GM12865 (cell line): ENCODE measurements at regions not wholly inside any gene's neighbourhood (a gene's known extent, or its start where the extent isn't known, plus 50 kb on each side); places are given as distances from the start of the nearest gene placed in this dataset.

Experiments
- DNase-seq: peaks from one replicate; pipeline ENCODE4 v3.0.0; 2010; ENCODE audit warnings: low read depth
- H3K4me3 ChIP-seq: 2 replicates; pipeline ENCODE4 v1.5.1; 2011; ENCODE audit warnings: mild to moderate bottlenecking, low read depth, low read length, control low read depth
- TF ChIP-seq, protein P1 (sequence below): IDR thresholded peaks from 2 replicates; pipeline ENCODE4 v1.5.1; 2011; ENCODE audit warnings: low read length, control low read depth, low read depth, inconsistent platforms; ENCODE audit not compliant: insufficient read depth; ENCODE audit errors: missing control alignments

DNA sequence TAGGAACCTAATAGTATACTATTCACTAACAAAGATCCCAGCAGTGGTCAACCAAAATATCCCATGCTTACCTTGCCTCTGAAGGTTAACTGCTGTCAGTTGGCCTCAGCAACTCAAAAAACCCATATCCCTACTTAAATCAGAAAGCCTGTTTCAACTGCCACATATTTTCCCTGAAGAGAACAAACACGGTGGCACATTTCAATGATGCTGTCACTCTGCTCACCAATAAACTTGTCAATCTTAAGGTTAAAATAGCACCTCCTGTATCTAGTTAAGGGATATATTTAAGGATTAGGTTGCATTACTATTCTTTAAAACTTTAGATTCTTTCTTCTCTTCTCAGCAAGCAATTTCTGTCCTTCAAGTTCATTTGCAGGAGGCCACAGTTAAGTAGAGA is 986.9 kb downstream of the CDH18 start:
- no peak for DNase-seq
- H3K4me3 ChIP-seq, result no peak overlapping the region
- TF ChIP-seq, protein P1, sequence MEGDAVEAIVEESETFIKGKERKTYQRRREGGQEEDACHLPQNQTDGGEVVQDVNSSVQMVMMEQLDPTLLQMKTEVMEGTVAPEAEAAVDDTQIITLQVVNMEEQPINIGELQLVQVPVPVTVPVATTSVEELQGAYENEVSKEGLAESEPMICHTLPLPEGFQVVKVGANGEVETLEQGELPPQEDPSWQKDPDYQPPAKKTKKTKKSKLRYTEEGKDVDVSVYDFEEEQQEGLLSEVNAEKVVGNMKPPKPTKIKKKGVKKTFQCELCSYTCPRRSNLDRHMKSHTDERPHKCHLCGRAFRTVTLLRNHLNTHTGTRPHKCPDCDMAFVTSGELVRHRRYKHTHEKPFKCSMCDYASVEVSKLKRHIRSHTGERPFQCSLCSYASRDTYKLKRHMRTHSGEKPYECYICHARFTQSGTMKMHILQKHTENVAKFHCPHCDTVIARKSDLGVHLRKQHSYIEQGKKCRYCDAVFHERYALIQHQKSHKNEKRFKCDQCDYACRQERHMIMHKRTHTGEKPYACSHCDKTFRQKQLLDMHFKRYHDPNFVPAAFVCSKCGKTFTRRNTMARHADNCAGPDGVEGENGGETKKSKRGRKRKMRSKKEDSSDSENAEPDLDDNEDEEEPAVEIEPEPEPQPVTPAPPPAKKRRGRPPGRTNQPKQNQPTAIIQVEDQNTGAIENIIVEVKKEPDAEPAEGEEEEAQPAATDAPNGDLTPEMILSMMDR, result no peak

- no peak for DNase-seq
- no peak overlapping the region for H3K4me3 ChIP-seq
- TF ChIP-seq, protein P1, result no peak
Measured at GRCh38 chr5:19001539-19001938, 986.5 kb downstream of the CDH18 start.

DNA sequence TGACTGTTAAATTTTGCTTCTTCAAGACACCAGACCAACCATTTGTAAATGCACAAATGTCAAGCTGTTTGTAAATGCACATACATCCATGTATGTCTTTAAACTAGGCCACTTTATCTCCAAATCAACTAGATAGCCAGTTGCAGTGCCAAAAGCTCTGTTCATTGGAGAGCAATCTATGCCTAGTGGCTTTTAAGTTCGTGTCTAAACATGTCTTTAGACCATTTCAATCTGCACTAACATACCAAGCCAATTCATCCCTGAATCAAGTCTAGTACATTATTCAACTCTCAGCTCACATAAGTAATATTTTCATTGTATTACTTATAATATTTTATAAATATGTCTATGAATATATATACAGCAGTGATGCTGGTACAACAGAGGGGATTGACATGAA is 985.9 kb downstream of the CDH18 start:
- DNase-seq, result no peak
- TF ChIP-seq, protein P1, result no peak
- no peak overlapping the region for H3K4me3 ChIP-seq

GRCh38 chr5:19018822-19019221 is 969.2 kb downstream of the CDH18 start:
- H3K4me3 ChIP-seq, result no peak overlapping the region
- TF ChIP-seq, protein P1, result no peak
- DNase-seq, result no peak

DNA sequence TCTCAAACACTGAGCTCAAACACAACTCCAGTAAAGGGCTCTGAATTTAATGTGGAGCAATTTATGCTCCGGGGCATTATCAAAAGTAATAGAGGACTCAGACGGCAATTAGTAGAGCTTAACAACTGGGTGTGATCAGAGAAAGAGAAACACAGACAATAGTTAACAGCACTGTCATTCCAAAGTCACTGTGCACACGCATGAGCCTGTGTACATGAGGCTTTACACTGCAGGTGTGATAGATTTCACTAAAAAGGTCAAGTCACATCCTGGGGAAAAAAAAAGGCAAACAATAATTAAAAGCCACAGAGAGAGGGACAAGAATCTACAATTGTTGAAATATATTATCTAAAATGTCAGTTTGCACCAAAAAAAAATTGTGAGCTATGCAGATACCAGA is 956.5 kb downstream of the CDH18 start:
- TF ChIP-seq, protein P1, result no peak
- no peak overlapping the region for H3K4me3 ChIP-seq
- DNase-seq, result no peak

DNA sequence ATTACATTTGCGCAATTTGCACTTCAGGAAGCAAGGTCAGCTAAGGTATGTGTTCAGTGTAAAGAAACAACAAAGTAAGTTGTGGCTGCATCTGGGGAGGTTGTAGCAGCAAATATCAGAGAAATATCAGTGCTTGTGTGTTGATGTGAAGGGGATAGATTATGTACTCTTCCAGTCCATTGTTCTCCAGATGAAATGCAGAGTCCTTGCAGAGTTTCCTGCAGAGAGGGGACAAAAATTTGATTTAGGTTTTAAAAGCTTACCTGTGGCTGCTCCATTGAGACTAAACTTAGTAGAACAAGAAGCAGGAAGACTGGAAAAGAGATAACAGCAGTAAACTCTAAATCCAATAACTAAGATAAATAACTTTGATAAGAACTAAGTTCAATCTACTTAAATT is 952.2 kb downstream of the CDH18 start:
- H3K4me3 ChIP-seq, result no peak overlapping the region
- TF ChIP-seq, protein P1, result no peak
- no peak for DNase-seq

DNA sequence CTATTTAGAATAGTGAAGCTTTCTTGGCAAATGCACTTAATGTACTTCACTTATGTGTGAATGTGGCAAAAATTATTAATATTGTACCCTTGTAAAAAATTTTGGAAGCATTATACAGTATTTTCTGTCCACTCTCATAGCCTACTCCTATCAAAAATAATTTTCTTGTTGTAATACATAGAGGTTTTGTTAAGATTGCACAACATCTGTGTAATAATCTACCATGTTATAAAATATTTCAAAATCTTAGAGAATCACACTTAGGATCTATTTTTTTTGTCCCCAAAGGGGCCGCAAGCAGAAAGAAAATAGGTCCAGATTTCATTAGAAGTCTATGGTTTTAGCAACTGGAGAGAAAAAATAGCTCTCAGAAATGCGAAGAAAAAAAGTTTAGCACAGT is 945.9 kb downstream of the CDH18 start:
- TF ChIP-seq, protein P1, result no peak

More for the DNA sequence above, 945.9 kb downstream of the CDH18 start:
- no peak overlapping the region for H3K4me3 ChIP-seq
- DNase-seq, result no peak
